ENCODE measurements at regions not wholly inside any gene's neighbourhood (a gene's known extent, or its start where the extent isn't known, plus 50 kb on each side); places are given as distances from the start of the nearest gene placed in this dataset.
"Not testable (repeated sequence)": the region's sequence is repeated elsewhere in the genome, so short reads cannot be mapped to it uniquely, and the experiment has no call there.

- no peaks in the 10 kb centered on the region for H3K27me3 Mint-ChIP-seq (ENCODE audit: unreplicated experiment)
- no peak overlapping the region for H3K4me3 Mint-ChIP-seq (ENCODE audit: unreplicated experiment)
- H3K4me1 Mint-ChIP-seq (ENCODE audit: unreplicated experiment): peaks cover 5% of the 10 kb centered on the region
- no peaks in the 10 kb centered on the region for H3K36me3 Mint-ChIP-seq (ENCODE audit: low read depth, unreplicated experiment)
- no peak overlapping the region for H3K27ac Mint-ChIP-seq (ENCODE audit: unreplicated experiment)
- no peaks in the 10 kb centered on the region for H3K9me3 Mint-ChIP-seq (ENCODE audit: unreplicated experiment)
- DNase-seq (ENCODE audit: low spot score): no peak
- no peak for TF ChIP-seq CTCF (IDR thresholded peaks at IDR 0.05; ENCODE audit: unreplicated experiment)
Observed at GRCh38 chr6:22765015-22765414, 195.6 kb downstream of the HDGFL1 start.

GRCh38 chr6:22766979-22767378 lies 197.6 kb downstream of the HDGFL1 start:
- no peak for TF ChIP-seq CTCF (IDR thresholded peaks at IDR 0.05; ENCODE audit: unreplicated experiment)
- Mint-ChIP-seq H3K9me3 (ENCODE audit: unreplicated experiment) (no peaks in the 10 kb centered on the region), H3K36me3 (ENCODE audit: low read depth, unreplicated experiment) (no peaks in the 10 kb centered on the region), H3K27ac (ENCODE audit: unreplicated experiment) (no peak overlapping the region), H3K4me1 (ENCODE audit: unreplicated experiment) (peaks cover 5% of the 10 kb centered on the region), H3K4me3 (ENCODE audit: unreplicated experiment) (no peak overlapping the region), H3K27me3 (ENCODE audit: unreplicated experiment) (no peaks in the 10 kb centered on the region)
- DNase-seq (ENCODE audit: low spot score): no peak

- no peak for TF ChIP-seq CTCF (IDR thresholded peaks at IDR 0.05; ENCODE audit: unreplicated experiment)
- Mint-ChIP-seq H3K36me3 (ENCODE audit: low read depth, unreplicated experiment) (no peaks in the 10 kb centered on the region), H3K9me3 (ENCODE audit: unreplicated experiment) (no peaks in the 10 kb centered on the region), H3K4me3 (ENCODE audit: unreplicated experiment) (no peak overlapping the region), H3K27me3 (ENCODE audit: unreplicated experiment) (no peaks in the 10 kb centered on the region), H3K4me1 (ENCODE audit: unreplicated experiment) (no peaks in the 10 kb centered on the region), H3K27ac (ENCODE audit: unreplicated experiment) (no peak overlapping the region)
- no peak for DNase-seq (ENCODE audit: low spot score)
Observed at GRCh38 chr6:22770054-22770453, 200.7 kb downstream of the HDGFL1 start.

GRCh38 chr6:22774129-22774528 lies 204.8 kb downstream of the HDGFL1 start:
- Mint-ChIP-seq H3K27ac (ENCODE audit: unreplicated experiment) (no peak overlapping the region), H3K9me3 (ENCODE audit: unreplicated experiment) (peaks cover 6% of the 10 kb centered on the region), H3K27me3 (ENCODE audit: unreplicated experiment) (no peaks in the 10 kb centered on the region), H3K4me3 (ENCODE audit: unreplicated experiment) (no peak overlapping the region), H3K36me3 (ENCODE audit: low read depth, unreplicated experiment) (no peaks in the 10 kb centered on the region), H3K4me1 (ENCODE audit: unreplicated experiment) (no peaks in the 10 kb centered on the region)
- DNase-seq (ENCODE audit: low spot score): no peak
- no peak for TF ChIP-seq CTCF (IDR thresholded peaks at IDR 0.05; ENCODE audit: unreplicated experiment)

GRCh38 chr6:22778438-22778837 lies 209.1 kb downstream of the HDGFL1 start:
- H3K36me3 Mint-ChIP-seq (ENCODE audit: low read depth, unreplicated experiment): not testable (repeated sequence)

GRCh38 chr6:22779062-22779461 lies 209.7 kb downstream of the HDGFL1 start:
- Mint-ChIP-seq H3K4me3 (ENCODE audit: unreplicated experiment) (no peak overlapping the region), H3K27me3 (ENCODE audit: unreplicated experiment) (peaks cover 4% of the 10 kb centered on the region), H3K9me3 (ENCODE audit: unreplicated experiment) (peaks cover 10% of the 10 kb centered on the region), H3K27ac (ENCODE audit: unreplicated experiment) (no peak overlapping the region), H3K36me3 (ENCODE audit: low read depth, unreplicated experiment) (peaks cover 3% of the 10 kb centered on the region), H3K4me1 (ENCODE audit: unreplicated experiment) (peaks cover 3% of the 10 kb centered on the region)
- TF ChIP-seq CTCF (IDR thresholded peaks at IDR 0.05; ENCODE audit: unreplicated experiment): no peak
- no peak for DNase-seq (ENCODE audit: low spot score)

More at GRCh38 chr6:22778438-22778837, 209.1 kb downstream of the HDGFL1 start:
- not testable (repeated sequence) for H3K27me3 Mint-ChIP-seq (ENCODE audit: unreplicated experiment); H3K4me3 Mint-ChIP-seq (ENCODE audit: unreplicated experiment); H3K9me3 Mint-ChIP-seq (ENCODE audit: unreplicated experiment); H3K4me1 Mint-ChIP-seq (ENCODE audit: unreplicated experiment); H3K27ac Mint-ChIP-seq (ENCODE audit: unreplicated experiment); DNase-seq (ENCODE audit: low spot score)
